ENCODE measurements at regions not wholly inside any gene's neighbourhood (a gene's known extent, or its start where the extent isn't known, plus 50 kb on each side); places are given as distances from the start of the nearest gene placed in this dataset.

DNA sequence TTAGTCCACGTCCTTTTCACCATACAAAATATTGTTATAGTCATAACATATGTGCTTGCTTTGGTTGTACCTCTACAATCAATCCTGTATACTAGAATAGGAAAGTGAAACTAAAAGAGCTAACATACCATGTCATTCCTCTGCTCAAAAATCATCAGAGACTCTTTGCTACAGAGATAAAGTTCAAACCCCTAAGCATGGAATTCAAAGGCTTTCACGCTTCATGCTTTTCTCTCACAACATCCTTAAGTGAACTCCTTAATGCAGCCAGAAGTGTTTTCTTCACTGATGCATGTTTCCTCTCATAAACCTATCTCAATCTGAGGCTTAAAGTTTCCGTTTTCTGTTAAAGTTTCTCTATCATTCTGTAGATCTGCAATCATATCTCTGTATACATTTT lies 744.6 kb upstream of the IGFBP7 start:
- TF ChIP-seq POLR2A (IDR thresholded peaks at IDR 0.05) (no peak), EP300 (IDR thresholded peaks at IDR 0.05) (no peak)
- TF ChIP-seq, protein P1, sequence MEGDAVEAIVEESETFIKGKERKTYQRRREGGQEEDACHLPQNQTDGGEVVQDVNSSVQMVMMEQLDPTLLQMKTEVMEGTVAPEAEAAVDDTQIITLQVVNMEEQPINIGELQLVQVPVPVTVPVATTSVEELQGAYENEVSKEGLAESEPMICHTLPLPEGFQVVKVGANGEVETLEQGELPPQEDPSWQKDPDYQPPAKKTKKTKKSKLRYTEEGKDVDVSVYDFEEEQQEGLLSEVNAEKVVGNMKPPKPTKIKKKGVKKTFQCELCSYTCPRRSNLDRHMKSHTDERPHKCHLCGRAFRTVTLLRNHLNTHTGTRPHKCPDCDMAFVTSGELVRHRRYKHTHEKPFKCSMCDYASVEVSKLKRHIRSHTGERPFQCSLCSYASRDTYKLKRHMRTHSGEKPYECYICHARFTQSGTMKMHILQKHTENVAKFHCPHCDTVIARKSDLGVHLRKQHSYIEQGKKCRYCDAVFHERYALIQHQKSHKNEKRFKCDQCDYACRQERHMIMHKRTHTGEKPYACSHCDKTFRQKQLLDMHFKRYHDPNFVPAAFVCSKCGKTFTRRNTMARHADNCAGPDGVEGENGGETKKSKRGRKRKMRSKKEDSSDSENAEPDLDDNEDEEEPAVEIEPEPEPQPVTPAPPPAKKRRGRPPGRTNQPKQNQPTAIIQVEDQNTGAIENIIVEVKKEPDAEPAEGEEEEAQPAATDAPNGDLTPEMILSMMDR (IDR thresholded peaks at IDR 0.05): no peak

All from suprapubic skin (tissue), 3 donors.